ENCODE measurements at regions not wholly inside any gene's neighbourhood (a gene's known extent, or its start where the extent isn't known, plus 50 kb on each side); places are given as distances from the start of the nearest gene placed in this dataset.

DNA sequence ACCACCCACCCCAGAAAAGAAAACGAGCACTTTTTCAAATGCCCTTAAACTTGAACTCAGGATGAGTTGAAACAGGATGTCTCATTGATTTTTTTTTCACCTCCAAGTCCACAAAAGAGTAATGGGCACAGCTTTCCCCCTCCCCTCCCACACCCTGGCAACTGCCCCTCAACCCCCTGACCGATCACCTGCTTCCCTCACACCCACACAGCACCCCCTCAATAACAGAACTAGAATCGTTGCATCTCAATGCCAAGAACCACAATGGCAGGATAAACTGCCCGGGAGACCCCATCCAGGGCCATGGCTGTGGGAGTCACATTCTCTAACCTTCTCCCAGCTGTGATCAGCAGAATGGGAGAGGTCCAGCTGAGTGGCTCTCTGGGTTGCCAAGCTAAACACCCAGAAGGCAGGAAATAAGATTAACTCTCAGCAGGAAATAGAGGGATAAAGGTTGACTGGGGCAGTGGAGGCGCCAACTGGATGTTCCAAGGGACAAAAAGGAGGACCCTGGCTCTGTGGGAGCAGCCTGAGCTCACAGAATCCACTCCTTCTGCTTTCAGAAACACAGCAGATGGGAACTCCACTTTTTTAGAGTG lies 128.0 kb upstream of the SDK2 start:
- no peak for TF ChIP-seq EZH2 (IDR thresholded peaks at IDR 0.05; ENCODE audit: borderline replicate concordance, low read length)
- TF ChIP-seq, protein P1, sequence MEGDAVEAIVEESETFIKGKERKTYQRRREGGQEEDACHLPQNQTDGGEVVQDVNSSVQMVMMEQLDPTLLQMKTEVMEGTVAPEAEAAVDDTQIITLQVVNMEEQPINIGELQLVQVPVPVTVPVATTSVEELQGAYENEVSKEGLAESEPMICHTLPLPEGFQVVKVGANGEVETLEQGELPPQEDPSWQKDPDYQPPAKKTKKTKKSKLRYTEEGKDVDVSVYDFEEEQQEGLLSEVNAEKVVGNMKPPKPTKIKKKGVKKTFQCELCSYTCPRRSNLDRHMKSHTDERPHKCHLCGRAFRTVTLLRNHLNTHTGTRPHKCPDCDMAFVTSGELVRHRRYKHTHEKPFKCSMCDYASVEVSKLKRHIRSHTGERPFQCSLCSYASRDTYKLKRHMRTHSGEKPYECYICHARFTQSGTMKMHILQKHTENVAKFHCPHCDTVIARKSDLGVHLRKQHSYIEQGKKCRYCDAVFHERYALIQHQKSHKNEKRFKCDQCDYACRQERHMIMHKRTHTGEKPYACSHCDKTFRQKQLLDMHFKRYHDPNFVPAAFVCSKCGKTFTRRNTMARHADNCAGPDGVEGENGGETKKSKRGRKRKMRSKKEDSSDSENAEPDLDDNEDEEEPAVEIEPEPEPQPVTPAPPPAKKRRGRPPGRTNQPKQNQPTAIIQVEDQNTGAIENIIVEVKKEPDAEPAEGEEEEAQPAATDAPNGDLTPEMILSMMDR (conservative IDR thresholded peaks at IDR 0.05 in 1 of 2, IDR thresholded peaks at IDR 0.05 in 1 of 2; ENCODE audit: extremely low read depth in 1 of 2, insufficient read depth in 1 of 2, low read depth in 1 of 2, low read length in 2 of 2), result no peak
